ENCODE measurements at regions not wholly inside any gene's neighbourhood (a gene's known extent, or its start where the extent isn't known, plus 50 kb on each side); places are given as distances from the start of the nearest gene placed in this dataset.

DNA sequence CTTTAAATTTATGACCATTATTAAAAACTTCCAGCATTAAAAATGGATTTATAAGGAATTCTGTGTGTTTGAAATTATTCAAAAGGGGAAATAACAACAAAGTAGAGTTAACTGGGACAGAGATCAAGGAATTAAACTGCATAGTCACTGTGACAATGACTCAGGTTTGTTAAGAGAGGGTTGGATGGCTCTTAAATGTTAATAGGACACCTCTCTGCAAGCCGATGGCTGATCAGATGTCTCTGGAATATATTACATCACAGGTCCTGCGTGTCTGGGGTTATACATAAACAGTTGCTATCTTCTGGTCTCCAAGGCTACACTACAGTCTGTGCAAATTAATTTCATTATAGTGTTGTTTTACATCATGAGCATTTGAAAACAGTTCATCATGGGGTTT is 574.3 kb downstream of the COL12A1 start:
- no peak for DNase-seq (ENCODE audit: low read depth)
- no peak overlapping the region for H2AFZ ChIP-seq (ENCODE audit: low read depth, low read length)
- no peak for FAIRE-seq

DNA sequence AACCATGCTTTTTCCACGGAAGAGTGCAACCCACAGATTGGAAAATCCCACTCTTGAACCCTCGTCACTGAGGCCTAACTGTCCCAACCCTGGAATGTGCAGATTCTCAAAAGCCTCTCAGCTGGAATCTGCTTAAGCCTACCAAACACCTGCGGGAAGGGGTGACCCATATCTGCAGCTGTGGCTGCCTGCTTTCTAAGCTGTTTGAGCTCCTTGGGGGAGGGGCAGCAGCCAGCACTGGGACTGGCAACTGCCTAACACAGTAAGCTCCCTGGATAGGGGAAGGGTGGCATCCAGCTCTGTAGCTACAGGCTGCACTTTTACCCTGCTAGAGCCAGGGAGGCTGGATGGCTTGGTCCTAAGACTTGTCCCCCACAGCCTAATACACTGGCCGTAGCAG is 579.6 kb downstream of the COL12A1 start:
- Histone ChIP-seq H3K27me3 (ENCODE audit: insufficient read depth, low read length) (no peaks in the 10 kb centered on the region), H3K27ac (ENCODE audit: low read depth, low read length) (no peak overlapping the region), H3K9ac (ENCODE audit: low read length) (no peak overlapping the region), H3K36me3 (ENCODE audit: insufficient read depth, low read length) (no peaks in the 10 kb centered on the region), H3K4me1 (ENCODE audit: insufficient read depth, low read length) (no peaks in the 10 kb centered on the region), H3K4me2 (ENCODE audit: low read length) (no peak overlapping the region), H3K9me3 (ENCODE audit: insufficient read depth, low read depth, low read length) (peaks cover 5% of the 10 kb centered on the region), H3K4me3 (ENCODE audit: insufficient read depth, low read depth, low read length) (no peak overlapping the region), H2AFZ (ENCODE audit: low read depth, low read length) (no peak overlapping the region), H3K79me2 (ENCODE audit: insufficient read depth, low read length) (no peaks in the 10 kb centered on the region), H4K20me1 (ENCODE audit: insufficient read depth, low read length) (no peaks in the 10 kb centered on the region)
- Mint-ChIP-seq H3K4me3 (ENCODE audit: unreplicated experiment) (no peak overlapping the region), H3K9me3 (ENCODE audit: unreplicated experiment) (peaks cover 18% of the 10 kb centered on the region), H3K27me3 (ENCODE audit: low read depth, unreplicated experiment) (no peaks in the 10 kb centered on the region), H3K27ac (ENCODE audit: unreplicated experiment) (no peak overlapping the region), H3K36me3 (ENCODE audit: low read depth, unreplicated experiment) (peaks cover 4% of the 10 kb centered on the region), H3K4me1 (ENCODE audit: low read depth, unreplicated experiment) (no peaks in the 10 kb centered on the region)
- no peak for DNase-seq (ENCODE audit: low read depth)
- TF ChIP-seq EZH2 (IDR thresholded peaks at IDR 0.05; ENCODE audit: insufficient read depth, low read length): no peak
- TF ChIP-seq, protein P1, sequence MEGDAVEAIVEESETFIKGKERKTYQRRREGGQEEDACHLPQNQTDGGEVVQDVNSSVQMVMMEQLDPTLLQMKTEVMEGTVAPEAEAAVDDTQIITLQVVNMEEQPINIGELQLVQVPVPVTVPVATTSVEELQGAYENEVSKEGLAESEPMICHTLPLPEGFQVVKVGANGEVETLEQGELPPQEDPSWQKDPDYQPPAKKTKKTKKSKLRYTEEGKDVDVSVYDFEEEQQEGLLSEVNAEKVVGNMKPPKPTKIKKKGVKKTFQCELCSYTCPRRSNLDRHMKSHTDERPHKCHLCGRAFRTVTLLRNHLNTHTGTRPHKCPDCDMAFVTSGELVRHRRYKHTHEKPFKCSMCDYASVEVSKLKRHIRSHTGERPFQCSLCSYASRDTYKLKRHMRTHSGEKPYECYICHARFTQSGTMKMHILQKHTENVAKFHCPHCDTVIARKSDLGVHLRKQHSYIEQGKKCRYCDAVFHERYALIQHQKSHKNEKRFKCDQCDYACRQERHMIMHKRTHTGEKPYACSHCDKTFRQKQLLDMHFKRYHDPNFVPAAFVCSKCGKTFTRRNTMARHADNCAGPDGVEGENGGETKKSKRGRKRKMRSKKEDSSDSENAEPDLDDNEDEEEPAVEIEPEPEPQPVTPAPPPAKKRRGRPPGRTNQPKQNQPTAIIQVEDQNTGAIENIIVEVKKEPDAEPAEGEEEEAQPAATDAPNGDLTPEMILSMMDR (IDR thresholded peaks at IDR 0.05; ENCODE audit: insufficient read depth, low read depth, low read length): no peak
- FAIRE-seq: no peak

More for the DNA sequence above, 574.3 kb downstream of the COL12A1 start:
- Histone ChIP-seq H3K27ac (ENCODE audit: low read depth, low read length) (no peak overlapping the region), H4K20me1 (ENCODE audit: insufficient read depth, low read length) (no peaks in the 10 kb centered on the region), H3K36me3 (ENCODE audit: insufficient read depth, low read length) (no peaks in the 10 kb centered on the region), H3K9ac (ENCODE audit: low read length) (no peak overlapping the region), H3K27me3 (ENCODE audit: insufficient read depth, low read length) (no peaks in the 10 kb centered on the region), H3K4me2 (ENCODE audit: low read length) (no peak overlapping the region), H3K4me1 (ENCODE audit: insufficient read depth, low read length) (no peaks in the 10 kb centered on the region), H3K4me3 (ENCODE audit: insufficient read depth, low read depth, low read length) (no peak overlapping the region), H3K79me2 (ENCODE audit: insufficient read depth, low read length) (no peaks in the 10 kb centered on the region), H3K9me3 (ENCODE audit: insufficient read depth, low read depth, low read length) (no peaks in the 10 kb centered on the region)
- H3K9me3 Mint-ChIP-seq (ENCODE audit: unreplicated experiment): peaks cover 5% of the 10 kb centered on the region
- H3K4me3 Mint-ChIP-seq (ENCODE audit: unreplicated experiment): no peak overlapping the region
- TF ChIP-seq, protein P1 (IDR thresholded peaks at IDR 0.05; ENCODE audit: insufficient read depth, low read depth, low read length): no peak
- no peak for TF ChIP-seq EZH2 (IDR thresholded peaks at IDR 0.05; ENCODE audit: insufficient read depth, low read length)
- H3K4me1 Mint-ChIP-seq (ENCODE audit: low read depth, unreplicated experiment): no peaks in the 10 kb centered on the region
- no peak overlapping the region for H3K27ac Mint-ChIP-seq (ENCODE audit: unreplicated experiment)
- H3K27me3 Mint-ChIP-seq (ENCODE audit: low read depth, unreplicated experiment): no peaks in the 10 kb centered on the region
- H3K36me3 Mint-ChIP-seq (ENCODE audit: low read depth, unreplicated experiment): peaks cover 4% of the 10 kb centered on the region

DNA sequence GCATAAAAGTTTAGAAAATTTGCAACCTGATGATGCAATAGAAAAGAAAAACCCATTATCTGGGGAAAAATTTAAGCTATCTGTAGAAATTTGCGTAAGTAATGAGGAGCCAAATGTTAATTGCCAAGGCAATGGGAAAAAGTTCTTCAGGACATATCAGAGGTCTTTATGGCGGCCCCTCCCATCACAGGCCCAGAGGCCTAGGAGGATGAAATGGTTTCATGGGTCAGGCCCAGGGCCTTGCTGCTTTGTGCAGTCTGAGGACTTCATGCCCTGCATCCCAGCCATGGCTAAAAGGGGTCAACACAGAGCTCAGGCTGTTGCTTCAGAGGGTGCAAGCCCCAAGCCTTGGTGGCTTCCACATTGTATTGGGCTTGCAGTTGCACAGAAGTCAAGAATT is 582.8 kb downstream of the COL12A1 start:
- Mint-ChIP-seq H3K36me3 (ENCODE audit: low read depth, unreplicated experiment) (peaks cover 2% of the 10 kb centered on the region), H3K4me3 (ENCODE audit: unreplicated experiment) (no peak overlapping the region), H3K27me3 (ENCODE audit: low read depth, unreplicated experiment) (no peaks in the 10 kb centered on the region), H3K27ac (ENCODE audit: unreplicated experiment) (no peak overlapping the region), H3K4me1 (ENCODE audit: low read depth, unreplicated experiment) (no peaks in the 10 kb centered on the region), H3K9me3 (ENCODE audit: unreplicated experiment) (peaks cover 15% of the 10 kb centered on the region)
- TF ChIP-seq, protein P1 (IDR thresholded peaks at IDR 0.05; ENCODE audit: insufficient read depth, low read depth, low read length): no peak
- no peak for TF ChIP-seq EZH2 (IDR thresholded peaks at IDR 0.05; ENCODE audit: insufficient read depth, low read length)
- Histone ChIP-seq H3K9me3 (ENCODE audit: insufficient read depth, low read depth, low read length) (peaks cover 5% of the 10 kb centered on the region), H2AFZ (ENCODE audit: low read depth, low read length) (no peak overlapping the region), H3K27me3 (ENCODE audit: insufficient read depth, low read length) (no peaks in the 10 kb centered on the region), H3K27ac (ENCODE audit: low read depth, low read length) (no peak overlapping the region), H3K4me2 (ENCODE audit: low read length) (no peak overlapping the region), H3K79me2 (ENCODE audit: insufficient read depth, low read length) (no peaks in the 10 kb centered on the region), H3K9ac (ENCODE audit: low read length) (no peak overlapping the region), H3K36me3 (ENCODE audit: insufficient read depth, low read length) (no peaks in the 10 kb centered on the region), H3K4me3 (ENCODE audit: insufficient read depth, low read depth, low read length) (no peak overlapping the region), H3K4me1 (ENCODE audit: insufficient read depth, low read length) (no peaks in the 10 kb centered on the region), H4K20me1 (ENCODE audit: insufficient read depth, low read length) (no peaks in the 10 kb centered on the region)
- DNase-seq (ENCODE audit: low read depth): no peak
- FAIRE-seq: no peak

Measured in astrocyte (in vitro differentiated cells and primary cell).